Astrocyte (in vitro differentiated cells and primary cell): ENCODE measurements at regions not wholly inside any gene's neighbourhood (a gene's known extent, or its start where the extent isn't known, plus 50 kb on each side); places are given as distances from the start of the nearest gene placed in this dataset.

ENCODE experiments used
- CTCF ChIP-seq: IDR thresholded peaks from 2 replicates; pipeline ENCODE4 v1.5.1; 2011; ENCODE audit warnings: low read depth, mild to moderate bottlenecking, inconsistent platforms, low read length, moderate library complexity; ENCODE audit not compliant: insufficient read depth
- EZH2 ChIP-seq: IDR thresholded peaks from 2 replicates; pipeline ENCODE4 v1.6.1; 2012; ENCODE audit warnings: mild to moderate bottlenecking, low read length, inconsistent platforms; ENCODE audit not compliant: insufficient read depth

DNA sequence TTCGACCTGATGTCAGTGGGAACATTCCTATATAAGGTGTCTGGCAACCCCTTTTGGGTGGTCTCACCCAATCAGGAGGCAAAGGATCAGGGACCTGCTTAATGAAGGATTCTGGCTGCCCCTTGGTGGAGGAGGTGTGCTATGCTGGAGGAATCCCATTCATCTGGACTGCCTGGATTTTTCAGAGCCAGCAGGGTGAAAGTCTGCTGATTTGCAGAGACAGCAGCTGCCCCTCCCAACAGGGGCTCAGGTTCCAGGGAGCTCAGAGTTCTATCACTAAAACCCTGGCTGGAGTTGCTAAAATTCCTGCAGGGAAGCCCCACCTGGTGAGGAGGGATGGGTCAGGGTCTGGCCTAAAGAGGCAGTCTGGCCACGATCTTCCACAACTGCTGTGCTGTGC is 398.5 kb upstream of the CNTNAP2 start:
- no peak for TF ChIP-seq CTCF
- TF ChIP-seq EZH2: no peak
